ENCODE measurements at regions not wholly inside any gene's neighbourhood (a gene's known extent, or its start where the extent isn't known, plus 50 kb on each side); places are given as distances from the start of the nearest gene placed in this dataset.

GRCh38 chr16:51450909-51451308 is 299.8 kb upstream of the SALL1 start:
- Mint-ChIP-seq H3K36me3 (ENCODE audit: unreplicated experiment) (no peaks in the 10 kb centered on the region), H3K27ac (ENCODE audit: unreplicated experiment) (no peak overlapping the region), H3K27me3 (ENCODE audit: unreplicated experiment) (peaks cover 6% of the 10 kb centered on the region), H3K9me3 (ENCODE audit: unreplicated experiment) (no peaks in the 10 kb centered on the region), H3K4me1 (ENCODE audit: low read depth, unreplicated experiment) (peaks cover 9% of the 10 kb centered on the region), H3K4me3 (ENCODE audit: unreplicated experiment) (no peak overlapping the region)
- DNase-seq, result no peak
- TF ChIP-seq CTCF (IDR thresholded peaks at IDR 0.05; ENCODE audit: partially characterized antibody, unreplicated experiment), result no peak

- H3K27me3 Mint-ChIP-seq (ENCODE audit: unreplicated experiment), result peaks cover 4% of the 10 kb centered on the region
- H3K27ac Mint-ChIP-seq (ENCODE audit: unreplicated experiment), result no peak overlapping the region
- H3K4me3 Mint-ChIP-seq (ENCODE audit: unreplicated experiment), result no peak overlapping the region
- no peak for TF ChIP-seq CTCF (IDR thresholded peaks at IDR 0.05; ENCODE audit: partially characterized antibody, unreplicated experiment)
- peaks cover 9% of the 10 kb centered on the region for H3K4me1 Mint-ChIP-seq (ENCODE audit: low read depth, unreplicated experiment)
- DNase-seq, result no peak
- H3K9me3 Mint-ChIP-seq (ENCODE audit: unreplicated experiment), result no peaks in the 10 kb centered on the region
- no peaks in the 10 kb centered on the region for H3K36me3 Mint-ChIP-seq (ENCODE audit: unreplicated experiment)
Observed at GRCh38 chr16:51450376-51450775, 299.3 kb upstream of the SALL1 start.

- Mint-ChIP-seq H3K27me3 (ENCODE audit: unreplicated experiment) (peaks cover 3% of the 10 kb centered on the region), H3K9me3 (ENCODE audit: unreplicated experiment) (no peaks in the 10 kb centered on the region), H3K27ac (ENCODE audit: unreplicated experiment) (no peak overlapping the region), H3K4me3 (ENCODE audit: unreplicated experiment) (no peak overlapping the region), H3K4me1 (ENCODE audit: low read depth, unreplicated experiment) (peaks cover 9% of the 10 kb centered on the region), H3K36me3 (ENCODE audit: unreplicated experiment) (no peaks in the 10 kb centered on the region)
- no peak for TF ChIP-seq CTCF (IDR thresholded peaks at IDR 0.05; ENCODE audit: partially characterized antibody, unreplicated experiment)
- no peak for DNase-seq
Observed at GRCh38 chr16:51449441-51449840, 298.4 kb upstream of the SALL1 start.

- TF ChIP-seq CTCF (IDR thresholded peaks at IDR 0.05; ENCODE audit: partially characterized antibody, unreplicated experiment), result no peak
- Mint-ChIP-seq H3K4me1 (ENCODE audit: low read depth, unreplicated experiment) (peaks cover 25% of the 10 kb centered on the region), H3K36me3 (ENCODE audit: unreplicated experiment) (no peaks in the 10 kb centered on the region), H3K4me3 (ENCODE audit: unreplicated experiment) (no peak overlapping the region), H3K27me3 (ENCODE audit: unreplicated experiment) (peaks cover 4% of the 10 kb centered on the region), H3K9me3 (ENCODE audit: unreplicated experiment) (peaks cover 5% of the 10 kb centered on the region), H3K27ac (ENCODE audit: unreplicated experiment) (no peak overlapping the region)
- no peak for DNase-seq
Observed at GRCh38 chr16:51445250-51445649, 294.2 kb upstream of the SALL1 start.

GRCh38 chr16:51443934-51444333 is 292.9 kb upstream of the SALL1 start:
- Mint-ChIP-seq H3K4me1 (ENCODE audit: low read depth, unreplicated experiment) (peaks cover 31% of the 10 kb centered on the region), H3K36me3 (ENCODE audit: unreplicated experiment) (no peaks in the 10 kb centered on the region), H3K27ac (ENCODE audit: unreplicated experiment) (no peak overlapping the region), H3K27me3 (ENCODE audit: unreplicated experiment) (peaks cover 4% of the 10 kb centered on the region), H3K9me3 (ENCODE audit: unreplicated experiment) (peaks cover 5% of the 10 kb centered on the region), H3K4me3 (ENCODE audit: unreplicated experiment) (no peak overlapping the region)
- TF ChIP-seq CTCF (IDR thresholded peaks at IDR 0.05; ENCODE audit: partially characterized antibody, unreplicated experiment), result no peak
- no peak for DNase-seq

All from glutamatergic neuron (in vitro differentiated cells).